ENCODE measurements at regions not wholly inside any gene's neighbourhood (a gene's known extent, or its start where the extent isn't known, plus 50 kb on each side); places are given as distances from the start of the nearest gene placed in this dataset.

DNA sequence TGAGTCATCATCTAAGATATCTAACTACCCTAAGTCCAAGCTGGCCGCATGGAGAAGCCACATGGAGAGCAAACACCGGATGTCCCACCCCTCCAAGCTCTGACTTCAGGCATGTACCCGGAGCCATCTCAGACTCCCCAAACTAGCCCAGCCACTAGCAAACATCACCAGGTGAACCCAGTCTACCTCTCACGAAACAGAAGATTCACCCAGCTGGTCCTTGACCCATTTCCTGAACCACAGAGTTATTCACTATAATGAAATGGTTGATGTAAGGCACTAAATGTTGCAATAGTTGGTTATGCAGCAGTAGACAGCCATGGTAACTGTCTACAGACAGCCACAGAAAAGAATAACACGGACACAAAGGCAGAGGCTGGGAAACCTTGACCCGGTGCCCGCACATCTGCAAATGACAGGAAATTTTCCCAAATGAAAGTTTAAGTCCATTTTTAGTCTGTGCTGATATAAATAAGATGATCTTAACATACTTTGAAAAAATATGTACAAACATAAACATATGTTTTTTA is 265.5 kb upstream of the ATP10A start:
- H3K27ac ChIP-seq, result no peak overlapping the region
- H3K4me3 ChIP-seq, result no peak overlapping the region
- TF ChIP-seq POLR2A (IDR thresholded peaks at IDR 0.05) (no peak), EP300 (IDR thresholded peaks at IDR 0.05) (no peak)
- TF ChIP-seq, protein P1, sequence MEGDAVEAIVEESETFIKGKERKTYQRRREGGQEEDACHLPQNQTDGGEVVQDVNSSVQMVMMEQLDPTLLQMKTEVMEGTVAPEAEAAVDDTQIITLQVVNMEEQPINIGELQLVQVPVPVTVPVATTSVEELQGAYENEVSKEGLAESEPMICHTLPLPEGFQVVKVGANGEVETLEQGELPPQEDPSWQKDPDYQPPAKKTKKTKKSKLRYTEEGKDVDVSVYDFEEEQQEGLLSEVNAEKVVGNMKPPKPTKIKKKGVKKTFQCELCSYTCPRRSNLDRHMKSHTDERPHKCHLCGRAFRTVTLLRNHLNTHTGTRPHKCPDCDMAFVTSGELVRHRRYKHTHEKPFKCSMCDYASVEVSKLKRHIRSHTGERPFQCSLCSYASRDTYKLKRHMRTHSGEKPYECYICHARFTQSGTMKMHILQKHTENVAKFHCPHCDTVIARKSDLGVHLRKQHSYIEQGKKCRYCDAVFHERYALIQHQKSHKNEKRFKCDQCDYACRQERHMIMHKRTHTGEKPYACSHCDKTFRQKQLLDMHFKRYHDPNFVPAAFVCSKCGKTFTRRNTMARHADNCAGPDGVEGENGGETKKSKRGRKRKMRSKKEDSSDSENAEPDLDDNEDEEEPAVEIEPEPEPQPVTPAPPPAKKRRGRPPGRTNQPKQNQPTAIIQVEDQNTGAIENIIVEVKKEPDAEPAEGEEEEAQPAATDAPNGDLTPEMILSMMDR (IDR thresholded peaks at IDR 0.05), result no peak
- no peaks in the 10 kb centered on the region for H3K27me3 ChIP-seq
- intact Hi-C loops (cut with DNase I), result no loop called here
- no peaks in the 10 kb centered on the region for H3K4me1 ChIP-seq (ENCODE audit: insufficient read depth)
- WGBS, 3 donors, result 62 to 81% (median 73%) methylated on average over 7 of the region's 7 CpGs
- H3K9me3 ChIP-seq, result no peaks in the 10 kb centered on the region
- no peak for DNase-seq
- no peaks in the 10 kb centered on the region for H3K36me3 ChIP-seq

- H3K4me1 ChIP-seq (ENCODE audit: insufficient read depth), result no peaks in the 10 kb centered on the region
- TF ChIP-seq, protein P1 (IDR thresholded peaks at IDR 0.05), result no peak
- TF ChIP-seq POLR2A (IDR thresholded peaks at IDR 0.05), result no peak
- no peak for TF ChIP-seq EP300 (IDR thresholded peaks at IDR 0.05)
- no peak for DNase-seq
- no peaks in the 10 kb centered on the region for H3K36me3 ChIP-seq
- no peak overlapping the region for H3K4me3 ChIP-seq
- no peak overlapping the region for H3K27ac ChIP-seq
- intact Hi-C loops (cut with DNase I), result no loop called here
- H3K27me3 ChIP-seq, result no peaks in the 10 kb centered on the region
- H3K9me3 ChIP-seq, result no peaks in the 10 kb centered on the region
- WGBS, 3 donors, result 88 to 93% (median 92%) methylated on average over 3 of the region's 3 CpGs
These were observed 263.8 kb upstream of the ATP10A start for GRCh38 chr15:26126819-26127387.

DNA sequence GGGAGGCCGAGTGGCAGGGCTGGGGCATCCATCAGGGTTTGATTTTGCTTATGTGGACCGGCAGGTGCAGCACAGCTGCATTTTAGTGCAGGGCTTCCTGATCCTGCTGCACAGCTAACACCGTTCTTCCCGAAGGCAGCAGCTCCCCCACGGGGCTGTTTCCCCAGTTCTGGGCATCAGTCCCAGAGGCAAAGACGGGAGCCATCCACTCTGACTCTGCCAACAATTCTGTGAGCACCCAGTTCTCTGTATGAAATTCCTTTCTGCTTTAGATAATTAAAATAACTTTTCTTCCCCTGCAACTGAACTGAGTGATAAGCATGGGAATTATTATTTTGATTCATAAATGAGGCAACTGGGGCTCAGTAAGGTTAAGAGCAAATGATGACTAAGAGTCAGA is 262.9 kb upstream of the ATP10A start:
- Histone ChIP-seq H3K36me3 (no peaks in the 10 kb centered on the region), H3K4me3 (no peak overlapping the region), H3K9me3 (no peaks in the 10 kb centered on the region), H3K27ac (no peak overlapping the region), H3K4me1 (ENCODE audit: insufficient read depth) (no peaks in the 10 kb centered on the region), H3K27me3 (no peaks in the 10 kb centered on the region)
- DNase-seq, result no peak
- intact Hi-C loops (cut with DNase I), result no loop called here
- WGBS, 3 donors, result 19 to 33% (median 26%) methylated on average over 6 of the region's 6 CpGs
- TF ChIP-seq, protein P1 (IDR thresholded peaks at IDR 0.05), result no peak
- TF ChIP-seq EP300 (IDR thresholded peaks at IDR 0.05), result no peak
- no peak for TF ChIP-seq POLR2A (IDR thresholded peaks at IDR 0.05)

- Histone ChIP-seq H3K36me3 (no peaks in the 10 kb centered on the region), H3K4me3 (no peak overlapping the region), H3K27ac (no peak overlapping the region), H3K27me3 (no peaks in the 10 kb centered on the region), H3K4me1 (ENCODE audit: insufficient read depth) (no peaks in the 10 kb centered on the region), H3K9me3 (no peaks in the 10 kb centered on the region)
- no peak for DNase-seq
- intact Hi-C loops (cut with DNase I), result no loop called here
- TF ChIP-seq, protein P1 (IDR thresholded peaks at IDR 0.05), result no peak
- no peak for TF ChIP-seq POLR2A (IDR thresholded peaks at IDR 0.05)
- no peak for TF ChIP-seq EP300 (IDR thresholded peaks at IDR 0.05)
- 83 to 86% (median 84%) methylated on average over 12 of the region's 12 CpGs for whole genome bisulfite sequencing, 3 donors
These were observed 262.5 kb upstream of the ATP10A start for GRCh38 chr15:26125664-26126063.
